ENCODE measurements at regions not wholly inside any gene's neighbourhood (a gene's known extent, or its start where the extent isn't known, plus 50 kb on each side); places are given as distances from the start of the nearest gene placed in this dataset.

- TF ChIP-seq CTCF (IDR thresholded peaks at IDR 0.05) (no peak), POLR2A (IDR thresholded peaks at IDR 0.05) (no peak)
These were observed 137.6 kb upstream of the WNT4 start for GRCh38 chr1:22280526-22280925.

Data from gastroesophageal sphincter (tissue), 3 donors.